ENCODE measurements at regions not wholly inside any gene's neighbourhood (a gene's known extent, or its start where the extent isn't known, plus 50 kb on each side); places are given as distances from the start of the nearest gene placed in this dataset.

- TF ChIP-seq CTCF (IDR thresholded peaks at IDR 0.05 in 2 of 3, conservative IDR thresholded peaks at IDR 0.05 in 1 of 3; ENCODE audit: borderline replicate concordance in 1 of 3, insufficient read depth in 1 of 3, low read depth in 2 of 3, low read length in 2 of 3), result no peak
- TF ChIP-seq EZH2phosphoT487 (IDR thresholded peaks at IDR 0.05; ENCODE audit: borderline replicate concordance), result no peak
- no peak for TF ChIP-seq RAD21 (IDR thresholded peaks at IDR 0.05; ENCODE audit: low read depth)
These were observed 203.5 kb upstream of the PLXNC1 start for GRCh38 chr12:93944911-93945310.

Measured in HCT116 (cell line).